GM20000 (cell line): ENCODE measurements at regions not wholly inside any gene's neighbourhood (a gene's known extent, or its start where the extent isn't known, plus 50 kb on each side); places are given as distances from the start of the nearest gene placed in this dataset.
"Not testable (repeated sequence)": the region's sequence is repeated elsewhere in the genome, so short reads cannot be mapped to it uniquely, and the experiment has no call there.

Source experiments
- DNase-seq: peaks from one replicate; pipeline ENCODE4 v3.0.0; 2012; ENCODE audit warnings: low spot score
- TF ChIP-seq, protein P1 (sequence below): IDR thresholded peaks from 2 replicates; pipeline ENCODE4 v1.5.1; 2012; ENCODE audit warnings: mild to moderate bottlenecking, control low read depth; ENCODE audit errors: extremely low read depth, missing control alignments

DNA sequence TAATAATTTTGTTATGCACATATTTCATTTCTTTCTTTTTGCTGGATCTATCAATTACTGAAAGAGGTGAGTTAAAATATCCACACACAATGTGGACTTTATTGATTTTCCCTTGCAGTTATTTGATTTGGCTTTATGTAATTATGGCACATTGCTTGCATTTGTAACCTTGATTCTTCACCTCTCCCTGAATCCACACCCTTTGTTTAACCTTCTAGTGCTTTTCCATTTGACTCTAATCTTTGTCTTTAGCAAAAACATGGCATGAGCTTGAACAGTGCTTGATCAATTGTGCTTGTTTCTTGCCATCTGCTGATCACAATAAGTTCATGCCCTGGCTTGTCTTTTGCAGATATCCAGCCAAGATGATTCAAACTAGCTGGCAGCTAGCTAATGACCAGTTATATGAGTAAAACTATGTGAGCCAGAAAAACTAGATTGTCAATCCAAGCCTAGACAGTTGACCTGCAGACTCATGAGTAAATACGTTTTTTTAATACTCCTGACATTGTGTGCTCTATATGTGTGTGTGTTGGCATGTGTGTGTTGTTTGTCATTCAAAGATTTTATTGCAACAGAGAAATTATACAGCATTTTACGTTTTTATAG is 899.2 kb downstream of the NCAM2 start:
- TF ChIP-seq, protein P1, sequence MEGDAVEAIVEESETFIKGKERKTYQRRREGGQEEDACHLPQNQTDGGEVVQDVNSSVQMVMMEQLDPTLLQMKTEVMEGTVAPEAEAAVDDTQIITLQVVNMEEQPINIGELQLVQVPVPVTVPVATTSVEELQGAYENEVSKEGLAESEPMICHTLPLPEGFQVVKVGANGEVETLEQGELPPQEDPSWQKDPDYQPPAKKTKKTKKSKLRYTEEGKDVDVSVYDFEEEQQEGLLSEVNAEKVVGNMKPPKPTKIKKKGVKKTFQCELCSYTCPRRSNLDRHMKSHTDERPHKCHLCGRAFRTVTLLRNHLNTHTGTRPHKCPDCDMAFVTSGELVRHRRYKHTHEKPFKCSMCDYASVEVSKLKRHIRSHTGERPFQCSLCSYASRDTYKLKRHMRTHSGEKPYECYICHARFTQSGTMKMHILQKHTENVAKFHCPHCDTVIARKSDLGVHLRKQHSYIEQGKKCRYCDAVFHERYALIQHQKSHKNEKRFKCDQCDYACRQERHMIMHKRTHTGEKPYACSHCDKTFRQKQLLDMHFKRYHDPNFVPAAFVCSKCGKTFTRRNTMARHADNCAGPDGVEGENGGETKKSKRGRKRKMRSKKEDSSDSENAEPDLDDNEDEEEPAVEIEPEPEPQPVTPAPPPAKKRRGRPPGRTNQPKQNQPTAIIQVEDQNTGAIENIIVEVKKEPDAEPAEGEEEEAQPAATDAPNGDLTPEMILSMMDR: no peak
- DNase-seq: no peak

GRCh38 chr21:21898801-21899200 is 900.6 kb downstream of the NCAM2 start:
- TF ChIP-seq, protein P1: no peak
- no peak for DNase-seq

DNA sequence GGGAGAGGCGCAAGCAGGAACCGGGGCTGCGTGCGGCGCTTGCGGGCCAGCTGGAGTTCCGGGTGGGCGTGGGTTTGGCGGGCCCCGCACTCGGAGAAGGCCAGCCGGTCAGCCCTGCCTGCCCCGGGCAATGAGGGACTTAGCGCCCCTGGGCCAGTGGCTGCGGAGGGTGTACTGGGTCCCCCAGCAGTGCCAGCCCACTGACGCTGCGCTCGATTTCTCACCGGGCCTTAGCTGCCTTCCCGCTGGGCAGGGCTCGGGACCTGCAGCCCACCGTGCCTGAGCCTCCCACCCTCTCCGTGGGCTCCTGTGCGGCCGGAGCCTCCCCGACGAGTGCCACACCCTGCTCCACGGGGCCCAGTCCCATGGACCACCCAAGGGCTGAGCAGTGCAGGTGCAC is 904.2 kb downstream of the NCAM2 start:
- DNase-seq: not testable (repeated sequence)

- TF ChIP-seq, protein P1: no peak
- no peak for DNase-seq
Measured at GRCh38 chr21:21907271-21907670, 909.1 kb downstream of the NCAM2 start.

- TF ChIP-seq, protein P1: no peak
- DNase-seq: no peak
Measured at GRCh38 chr21:21915816-21916215, 917.6 kb downstream of the NCAM2 start.

DNA sequence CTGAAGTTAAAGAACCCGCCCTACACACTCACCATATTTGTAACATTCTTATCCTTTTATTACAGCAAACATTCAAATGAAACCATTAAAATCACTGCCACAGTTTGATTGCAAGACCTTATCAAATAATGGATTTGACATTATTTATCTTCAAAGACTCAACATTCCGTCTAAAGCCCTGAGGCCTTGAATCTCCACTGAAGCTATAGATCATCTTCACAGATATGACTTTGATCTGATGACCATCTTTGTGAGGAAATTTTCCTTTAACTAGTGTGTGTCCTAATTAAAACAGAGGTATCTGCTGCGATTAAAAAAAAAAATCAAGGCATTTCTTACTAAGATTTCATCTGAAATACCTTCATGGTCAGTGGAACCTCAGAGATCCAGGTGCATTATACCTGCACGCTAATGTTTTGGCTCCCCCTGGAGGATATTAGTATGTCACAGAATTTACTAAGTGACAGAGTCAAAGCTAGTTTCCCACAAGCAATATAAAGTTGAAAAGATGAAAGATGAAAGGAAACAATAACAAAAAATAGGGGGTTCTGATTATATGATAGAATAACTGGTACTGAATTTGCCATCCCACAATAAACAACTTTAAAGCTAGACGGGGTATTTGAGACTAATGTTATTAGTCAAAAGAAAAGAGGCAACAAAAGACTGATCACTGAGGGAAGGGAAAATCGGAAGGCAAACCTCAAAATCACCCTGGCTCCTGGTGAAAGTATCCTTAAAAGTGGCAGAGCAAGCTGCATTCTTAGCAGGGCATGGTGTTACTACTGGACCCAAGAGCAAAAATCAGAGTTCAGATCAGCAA is 923.4 kb downstream of the NCAM2 start:
- TF ChIP-seq, protein P1: peak; percentile 8
- DNase-seq: no peak

GRCh38 chr21:21929226-21929625 is 931.0 kb downstream of the NCAM2 start:
- DNase-seq: no peak
- TF ChIP-seq, protein P1: no peak
